ENCODE measurements at regions not wholly inside any gene's neighbourhood (a gene's known extent, or its start where the extent isn't known, plus 50 kb on each side); places are given as distances from the start of the nearest gene placed in this dataset.
A peak's percentile ranks its signal among the peaks of the same experiment; 100 is the strongest.

DNA sequence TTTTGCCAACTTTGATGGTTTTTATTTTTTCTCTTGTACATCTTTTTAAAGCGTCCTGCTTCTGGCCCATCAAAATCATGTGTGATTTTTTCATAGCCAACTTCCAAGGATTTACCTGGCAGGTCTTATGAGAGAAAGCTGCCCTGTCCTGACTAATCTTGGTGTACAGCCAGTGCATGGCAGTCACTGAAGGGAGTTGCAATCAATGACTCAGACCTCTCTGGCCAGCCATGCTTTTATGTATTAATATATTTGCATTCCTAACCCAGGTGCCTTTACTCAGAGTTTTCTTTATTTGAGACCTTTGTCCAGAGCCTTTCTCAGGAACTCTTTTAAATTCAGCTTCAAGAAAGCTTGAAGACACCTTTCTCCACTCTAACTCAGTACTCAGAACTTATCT, 691.5 kb upstream of the HTR2C start:
- TF ChIP-seq, protein P1, sequence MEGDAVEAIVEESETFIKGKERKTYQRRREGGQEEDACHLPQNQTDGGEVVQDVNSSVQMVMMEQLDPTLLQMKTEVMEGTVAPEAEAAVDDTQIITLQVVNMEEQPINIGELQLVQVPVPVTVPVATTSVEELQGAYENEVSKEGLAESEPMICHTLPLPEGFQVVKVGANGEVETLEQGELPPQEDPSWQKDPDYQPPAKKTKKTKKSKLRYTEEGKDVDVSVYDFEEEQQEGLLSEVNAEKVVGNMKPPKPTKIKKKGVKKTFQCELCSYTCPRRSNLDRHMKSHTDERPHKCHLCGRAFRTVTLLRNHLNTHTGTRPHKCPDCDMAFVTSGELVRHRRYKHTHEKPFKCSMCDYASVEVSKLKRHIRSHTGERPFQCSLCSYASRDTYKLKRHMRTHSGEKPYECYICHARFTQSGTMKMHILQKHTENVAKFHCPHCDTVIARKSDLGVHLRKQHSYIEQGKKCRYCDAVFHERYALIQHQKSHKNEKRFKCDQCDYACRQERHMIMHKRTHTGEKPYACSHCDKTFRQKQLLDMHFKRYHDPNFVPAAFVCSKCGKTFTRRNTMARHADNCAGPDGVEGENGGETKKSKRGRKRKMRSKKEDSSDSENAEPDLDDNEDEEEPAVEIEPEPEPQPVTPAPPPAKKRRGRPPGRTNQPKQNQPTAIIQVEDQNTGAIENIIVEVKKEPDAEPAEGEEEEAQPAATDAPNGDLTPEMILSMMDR (IDR thresholded peaks at IDR 0.05; ENCODE audit: control insufficient read depth, extremely low read depth, insufficient read depth): no peak
- peak; percentile 10 for DNase-seq (ENCODE audit: low read depth)
- H3K4me3 ChIP-seq (ENCODE audit: low read depth, low read length): no peak overlapping the region

DNA sequence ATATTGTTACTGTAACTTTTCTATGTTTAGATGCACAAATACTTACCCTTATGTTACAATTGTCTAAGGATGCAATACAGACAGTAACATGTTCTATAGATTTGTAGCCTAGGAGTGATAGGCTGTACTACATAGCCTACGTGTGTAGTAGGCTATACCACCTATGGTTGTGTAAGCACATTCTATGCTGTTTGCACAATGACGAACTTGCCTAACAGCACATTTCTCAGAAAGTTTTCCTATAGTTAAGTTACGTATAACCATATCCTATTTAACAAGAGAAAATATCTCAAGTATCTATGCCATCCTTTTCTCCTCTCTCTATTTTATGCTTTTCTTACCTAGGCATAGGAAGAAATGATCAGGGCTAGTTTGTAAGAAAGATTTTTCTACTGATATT, 710.8 kb upstream of the HTR2C start:
- no peak for DNase-seq (ENCODE audit: low read depth)
- TF ChIP-seq, protein P1 (IDR thresholded peaks at IDR 0.05; ENCODE audit: control insufficient read depth, extremely low read depth, insufficient read depth): no peak
- no peak overlapping the region for H3K4me3 ChIP-seq (ENCODE audit: low read depth, low read length)

GRCh38 chrX:113868711-113869110, 715.2 kb upstream of the HTR2C start:
- no peak for DNase-seq (ENCODE audit: low read depth)
- TF ChIP-seq, protein P1 (IDR thresholded peaks at IDR 0.05; ENCODE audit: control insufficient read depth, extremely low read depth, insufficient read depth): no peak
- no peak overlapping the region for H3K4me3 ChIP-seq (ENCODE audit: low read depth, low read length)

GRCh38 chrX:113868177-113868576, 715.7 kb upstream of the HTR2C start:
- no peak overlapping the region for H3K4me3 ChIP-seq (ENCODE audit: low read depth, low read length)
- no peak for DNase-seq (ENCODE audit: low read depth)
- TF ChIP-seq, protein P1 (IDR thresholded peaks at IDR 0.05; ENCODE audit: control insufficient read depth, extremely low read depth, insufficient read depth): no peak

- TF ChIP-seq, protein P1 (IDR thresholded peaks at IDR 0.05; ENCODE audit: control insufficient read depth, extremely low read depth, insufficient read depth): no peak
- H3K4me3 ChIP-seq (ENCODE audit: low read depth, low read length): no peak overlapping the region
- DNase-seq (ENCODE audit: low read depth): no peak
Measured at GRCh38 chrX:113849408-113849807, 734.5 kb upstream of the HTR2C start.

GRCh38 chrX:113833096-113834055, 750.5 kb upstream of the HTR2C start:
- TF ChIP-seq, protein P1 (IDR thresholded peaks at IDR 0.05; ENCODE audit: control insufficient read depth, extremely low read depth, insufficient read depth): no peak
- no peak for DNase-seq (ENCODE audit: low read depth)
- H3K4me3 ChIP-seq (ENCODE audit: low read depth, low read length): no peak overlapping the region

Measured in LNCaP clone FGC (cell line).